H1 (cell line): ENCODE measurements at regions not wholly inside any gene's neighbourhood (a gene's known extent, or its start where the extent isn't known, plus 50 kb on each side); places are given as distances from the start of the nearest gene placed in this dataset.

Experiments used
- CTCF ChIA-PET: fragments of 300-600 bp; sonication (Branson Sonifier 250); formaldehyde crosslinking; loops from one replicate; lab custom pipeline; 2021; ENCODE audit not compliant: partially characterized antibody; lab: Charles Lee
- POLR2A ChIA-PET: fragments of 300-600 bp; sonication (Branson Sonifier 250); formaldehyde crosslinking; loops from one replicate; lab custom pipeline; 2021; ENCODE audit warnings: inconsistent platforms; ENCODE audit not compliant: partially characterized antibody; lab: Charles Lee
- DNase-seq, 2 experiments: peaks; one replicate each; pipeline versions ENCODE4 v3.0.0 to v3.0.0-alpha.2; 2010 to 2022; ENCODE audit warnings: low spot score in 2 of 2, low read depth in 1 of 2, mixed read lengths in 1 of 2
- FAIRE-seq: peaks from 2 replicates; lab custom pipeline; 2011; peaks lifted over from hg19 to GRCh38; lab: Jason Lieb, UNC
- H2AFZ ChIP-seq: 2 replicates; pipeline ENCODE4 v1.8.1; 2012; ENCODE audit warnings: low read length, inconsistent platforms
- H2AK5ac ChIP-seq: 2 replicates; pipeline ENCODE4 v1.6.1; 2013; ENCODE audit warnings: low read depth, low read length
- H2BK120ac ChIP-seq: replicated peaks from 2 replicates; pipeline ENCODE3; 2013; ENCODE audit warnings: low read depth, low read length, inconsistent platforms
- H2BK12ac ChIP-seq: 2 replicates; pipeline ENCODE4 v1.6.1; 2013; ENCODE audit warnings: low read depth, low read length
- H2BK15ac ChIP-seq: 2 replicates; pipeline ENCODE4 v1.6.1; 2013; ENCODE audit warnings: low read length
- H2BK20ac ChIP-seq: 2 replicates; pipeline ENCODE4 v1.6.1; 2013; ENCODE audit warnings: low read length
- H2BK5ac ChIP-seq: 2 replicates; pipeline ENCODE4 v1.6.1; 2013; ENCODE audit warnings: low read depth, low read length
- H3K14ac ChIP-seq: 2 replicates; pipeline ENCODE4 v1.6.1; 2013; ENCODE audit warnings: inconsistent platforms; ENCODE audit not compliant: insufficient read length
- H3K18ac ChIP-seq: 2 replicates; pipeline ENCODE4 v1.6.1; 2013; ENCODE audit warnings: low read length; ENCODE audit errors: extremely low read depth
- H3K23ac ChIP-seq: 2 replicates; pipeline ENCODE4 v1.6.1; 2013; ENCODE audit warnings: inconsistent platforms; ENCODE audit not compliant: insufficient read length
- H3K23me2 ChIP-seq: 2 replicates; pipeline ENCODE4 v1.6.1; 2013; ENCODE audit warnings: low read depth, low read length
- H3K27ac ChIP-seq: 2 replicates; pipeline ENCODE4 v1.6.1; 2011; ENCODE audit warnings: low read depth, low read length, inconsistent platforms
- H3K27me3 ChIP-seq, 4 experiments: replicated peaks in 1 of 4; 1 replicate in 1 of 4; 2 replicates in 3 of 4; pipeline versions ENCODE4 v1.6.1 to v1.8.1; 2011 to 2013; ENCODE audit warnings: low read length in 3 of 4, mild to moderate bottlenecking in 3 of 4, inconsistent platforms in 2 of 4, mixed read lengths in 2 of 4, moderate library complexity in 1 of 4; ENCODE audit not compliant: control insufficient read depth in 3 of 4, insufficient read depth in 3 of 4; ENCODE audit errors: extremely low read depth in 1 of 4
- H3K36me3 ChIP-seq, 4 experiments: 2 replicates each; pipeline versions ENCODE4 v1.6.1 to v1.8.1; 2011 to 2013; ENCODE audit warnings: mild to moderate bottlenecking in 4 of 4, low read length in 3 of 4, moderate library complexity in 2 of 4, control low read depth in 1 of 4, inconsistent platforms in 1 of 4; ENCODE audit not compliant: insufficient read depth in 4 of 4, control insufficient read depth in 2 of 4
- H3K4ac ChIP-seq: replicated peaks from 2 replicates; pipeline ENCODE3; 2013; ENCODE audit warnings: low read length, low read depth, mixed read lengths, inconsistent platforms; ENCODE audit not compliant: insufficient read length
- H3K4me1 ChIP-seq, 4 experiments: replicated peaks in 1 of 4; 1 replicate in 1 of 4; 2 replicates in 3 of 4; pipeline versions ENCODE4 v1.6.1 to v1.8.1; 2011 to 2013; ENCODE audit warnings: low read length in 3 of 4, inconsistent platforms in 2 of 4, mixed read lengths in 1 of 4; ENCODE audit not compliant: insufficient read depth in 4 of 4, control insufficient read depth in 3 of 4
- H3K4me2 ChIP-seq, 2 experiments: 2 replicates each; pipeline versions ENCODE4 v1.6.1 to v1.8.1; 2011 to 2013; ENCODE audit warnings: low read depth in 2 of 2, low read length in 2 of 2, control low read depth in 1 of 2, inconsistent platforms in 1 of 2, mild to moderate bottlenecking in 1 of 2; ENCODE audit not compliant: insufficient read depth in 1 of 2
- H3K4me3 ChIP-seq, 4 experiments: fragments of 200-600, 300-600 bp in 1 of 4; sonication (generic), shearing (Covaris generic), sonication (Bioruptor Twin) in 1 of 4; 2 replicates each; pipeline versions ENCODE4 v1.5.1 to v1.8.1; 2011 to 2016; ENCODE audit warnings: low read length in 4 of 4, low read depth in 3 of 4, control low read depth in 2 of 4, inconsistent platforms in 2 of 4, mild to moderate bottlenecking in 2 of 4, mixed read lengths in 1 of 4, moderate library complexity in 1 of 4; ENCODE audit not compliant: insufficient read depth in 2 of 4; ENCODE audit errors: extremely low read depth in 1 of 4
- H3K56ac ChIP-seq: replicated peaks from 2 replicates; pipeline ENCODE3; 2013; ENCODE audit warnings: low read depth, mild to moderate bottlenecking, mixed read lengths, low read length, inconsistent platforms; ENCODE audit not compliant: insufficient read length
- H3K79me1 ChIP-seq: 2 replicates; pipeline ENCODE4 v1.6.1; 2013; ENCODE audit warnings: low read depth, low read length, control low read depth
- H3K79me2 ChIP-seq, 2 experiments: 2 replicates each; pipeline versions ENCODE4 v1.6.1 to v1.8.1; 2012 to 2013; ENCODE audit warnings: low read length in 2 of 2, mild to moderate bottlenecking in 2 of 2, inconsistent platforms in 1 of 2; ENCODE audit not compliant: insufficient read depth in 2 of 2, control insufficient read depth in 1 of 2
- H3K9ac ChIP-seq, 4 experiments: replicated peaks in 1 of 4; 1 replicate in 1 of 4; 2 replicates in 3 of 4; pipeline versions ENCODE4 v1.6.1 to v1.8.1; 2011 to 2013; ENCODE audit warnings: low read depth in 3 of 4, low read length in 3 of 4, control low read depth in 2 of 4, mild to moderate bottlenecking in 2 of 4, moderate library complexity in 2 of 4, inconsistent platforms in 1 of 4; ENCODE audit errors: extremely low read depth in 1 of 4
- H3K9me3 ChIP-seq, 2 experiments: 2 replicates each; pipeline versions ENCODE4 v1.6.1 to v1.8.1; 2012 to 2013; ENCODE audit warnings: mild to moderate bottlenecking in 2 of 2, moderate library complexity in 2 of 2, control low read depth in 1 of 2, inconsistent platforms in 1 of 2, low read depth in 1 of 2, low read length in 1 of 2, mixed read lengths in 1 of 2; ENCODE audit not compliant: insufficient read depth in 2 of 2
- H4K20me1 ChIP-seq, 2 experiments: replicated peaks in 1 of 2; 2 replicates each; pipeline versions ENCODE3 to v1.8.1; 2011 to 2013; ENCODE audit warnings: inconsistent platforms in 2 of 2, low read length in 2 of 2, mild to moderate bottlenecking in 1 of 2; ENCODE audit not compliant: insufficient read depth in 2 of 2, control insufficient read depth in 1 of 2
- H4K5ac ChIP-seq: 2 replicates; pipeline ENCODE4 v1.6.1; 2013; ENCODE audit warnings: low read length, low read depth, mixed read lengths, inconsistent platforms; ENCODE audit not compliant: insufficient read length
- H4K8ac ChIP-seq: 2 replicates; pipeline ENCODE4 v1.8.0; 2013; ENCODE audit warnings: mild to moderate bottlenecking, moderate library complexity, low read length, inconsistent platforms; ENCODE audit not compliant: insufficient read depth; ENCODE audit errors: extremely low read depth
- H4K91ac ChIP-seq: replicated peaks from 2 replicates; pipeline ENCODE3; 2013; ENCODE audit warnings: low read length, mixed read lengths, inconsistent platforms; ENCODE audit not compliant: insufficient read length
- ATF2 ChIP-seq: IDR thresholded peaks from 2 replicates; pipeline ENCODE4 v1.6.1; 2012; ENCODE audit warnings: low read length, inconsistent platforms
- CREB1 ChIP-seq: IDR thresholded peaks from 2 replicates; pipeline ENCODE4 v1.6.1; 2012; ENCODE audit warnings: inconsistent platforms
- E2F6 ChIP-seq: IDR thresholded peaks from 2 replicates; pipeline ENCODE4 v1.6.1; 2012; ENCODE audit warnings: inconsistent platforms
- EGR1 ChIP-seq: IDR thresholded peaks from 2 replicates; pipeline ENCODE4 v1.6.1; 2011; ENCODE audit warnings: low read depth, low read length, borderline replicate concordance
- EZH2 ChIP-seq: fragments of 200-600 bp; sonication (generic); IDR thresholded peaks from 2 replicates; pipeline ENCODE4 v1.7.1; 2012; ENCODE audit warnings: low read depth, mild to moderate bottlenecking, moderate library complexity, low read length, inconsistent platforms; ENCODE audit not compliant: severe bottlenecking
- JUN ChIP-seq: IDR thresholded peaks from 2 replicates; pipeline ENCODE4 v1.6.1; 2011; ENCODE audit warnings: low read depth, mild to moderate bottlenecking, improper control_type of control experiment, low read length
- POLR2A ChIP-seq, 2 experiments: IDR thresholded peaks; 1 replicate in 1 of 2; 2 replicates in 1 of 2; pipeline ENCODE4 v1.6.1; 2011; ENCODE audit warnings: low read depth in 2 of 2, low read length in 2 of 2, mild to moderate bottlenecking in 2 of 2; ENCODE audit errors: control extremely low read depth in 1 of 2
- RAD21 ChIP-seq, 2 experiments: IDR thresholded peaks in 1 of 2; conservative IDR thresholded peaks in 1 of 2; 2 replicates each; pipeline ENCODE4 v1.6.1; 2011; ENCODE audit warnings: low read depth in 2 of 2, low read length in 2 of 2, improper control_type of control experiment in 1 of 2, inconsistent platforms in 1 of 2, mild to moderate bottlenecking in 1 of 2, moderate library complexity in 1 of 2
- RFX5 ChIP-seq: IDR thresholded peaks from 2 replicates; pipeline ENCODE4 v1.6.1; 2011; ENCODE audit warnings: low read depth, low read length, improper control_type of control experiment, borderline replicate concordance
- RXRA ChIP-seq: IDR thresholded peaks from 2 replicates; pipeline ENCODE4 v1.6.1; 2011; ENCODE audit warnings: low read depth, mild to moderate bottlenecking, low read length, moderate library complexity; ENCODE audit not compliant: insufficient read depth
- TAF1 ChIP-seq: IDR thresholded peaks from 2 replicates; pipeline ENCODE4 v1.6.1; 2011; ENCODE audit warnings: mild to moderate bottlenecking, low read depth, low read length
- TAF7 ChIP-seq: optimal IDR thresholded peaks from 2 replicates; pipeline ENCODE3; 2011; ENCODE audit warnings: low read depth, mild to moderate bottlenecking, inconsistent platforms, low read length, moderate library complexity, borderline replicate concordance
- TCF12 ChIP-seq: IDR thresholded peaks from 2 replicates; pipeline ENCODE4 v1.6.1; 2011; ENCODE audit warnings: low read depth, mild to moderate bottlenecking, low read length
- WGBS, 2 experiments: shearing (Covaris generic) in 1 of 2; methylation state at CpG; one replicate each; pipeline versions ENCODE4 v1.1.6 to v1.1.7; 2013 to 2015; ENCODE audit warnings: low lambda C conversion rate in 2 of 2, mixed read lengths in 2 of 2, inconsistent platforms in 1 of 2, low coverage in 1 of 2, missing lambda C conversion rate in 1 of 2; ENCODE audit not compliant: insufficient replicate concordance in 2 of 2, insufficient coverage in 1 of 2, insufficient read length in 1 of 2; ENCODE audit errors: extremely low coverage in 1 of 2, missing lambda C conversion rate in 1 of 2; 5-methylcytosine and 5-hydroxymethylcytosine counted together

GRCh38 chr2:150160058-150160457 lies 327.4 kb downstream of the RND3 start:
- no peak overlapping the region for H3K9ac ChIP-seq
- H2AFZ ChIP-seq = no peak overlapping the region
- H3K27ac ChIP-seq = no peak overlapping the region
- no peak overlapping the region for H3K56ac ChIP-seq
- H3K23ac ChIP-seq = no peak overlapping the region
- no peak for FAIRE-seq
- H2BK120ac ChIP-seq = no peak overlapping the region
- WGBS, 2 experiments = 93% methylated on average over 6 of the region's 6 CpGs; no CpG with 5 or more reads in 1 of the 2 experiments
- H2AK5ac ChIP-seq = no peak overlapping the region
- H2BK5ac ChIP-seq = no peak overlapping the region
- no peak overlapping the region for H2BK20ac ChIP-seq
- no peak overlapping the region for H2BK12ac ChIP-seq
- H3K79me2 ChIP-seq = no peaks in the 10 kb centered on the region
- no peaks in the 10 kb centered on the region for H4K20me1 ChIP-seq
- no peak overlapping the region for H3K14ac ChIP-seq
- CTCF ChIA-PET = no interaction called here
- H3K27me3 ChIP-seq = no peaks in the 10 kb centered on the region
- H3K4me3 ChIP-seq = no peak overlapping the region
- H4K5ac ChIP-seq = no peak overlapping the region
- POLR2A ChIA-PET = no interaction called here
- H4K91ac ChIP-seq = no peak overlapping the region
- no peak overlapping the region for H3K4me2 ChIP-seq
- H3K23me2 ChIP-seq = no peaks in the 10 kb centered on the region
- no peak overlapping the region for H3K18ac ChIP-seq
- no peaks in the 10 kb centered on the region for H3K36me3 ChIP-seq
- no peak for DNase-seq
- H3K4ac ChIP-seq = no peak overlapping the region
- H3K4me1 ChIP-seq = no peaks in the 10 kb centered on the region; a peak in 1 of 7 replicates
- no peaks in the 10 kb centered on the region for H3K9me3 ChIP-seq
- H4K8ac ChIP-seq = no peak overlapping the region
- no peaks in the 10 kb centered on the region for H3K79me1 ChIP-seq
- no peak overlapping the region for H2BK15ac ChIP-seq
- TF ChIP-seq POLR2A (IDR thresholded peaks at IDR 0.05; ENCODE audit: control extremely low read depth in 1 of 2, low read depth in 2 of 2, low read length in 2 of 2) = no peak
- no peak for TF ChIP-seq TCF12
- no peak for TF ChIP-seq TAF1
- TF ChIP-seq RAD21 (IDR thresholded peaks at IDR 0.05 in 1 of 2, conservative IDR thresholded peaks at IDR 0.05 in 1 of 2; ENCODE audit: low read depth in 2 of 2, low read length in 2 of 2) = no peak
- TF ChIP-seq TAF7 = no peak
- TF ChIP-seq E2F6 = no peak
- no peak for TF ChIP-seq EZH2
- TF ChIP-seq CREB1 = no peak
- TF ChIP-seq JUN = no peak
- TF ChIP-seq RXRA = no peak
- no peak for TF ChIP-seq RFX5
- no peak for TF ChIP-seq EGR1
- no peak for TF ChIP-seq ATF2
